H9 (cell line): ENCODE measurements at regions not wholly inside any gene's neighbourhood (a gene's known extent, or its start where the extent isn't known, plus 50 kb on each side); places are given as distances from the start of the nearest gene placed in this dataset.

ENCODE experiments used
- DNase-seq: peaks from one replicate; pipeline ENCODE4 v3.0.0-alpha.2; 2017
- H2AFZ ChIP-seq: one replicate; pipeline ENCODE4 v1.6.1; 2013; ENCODE audit warnings: mild to moderate bottlenecking, low read length, control low read depth, moderate library complexity
- H2AK5ac ChIP-seq: 2 replicates; pipeline ENCODE4 v1.6.1; 2013; ENCODE audit warnings: low read length, control low read depth, mixed read lengths; ENCODE audit not compliant: insufficient read length
- H2BK120ac ChIP-seq: one replicate; pipeline ENCODE4 v1.6.1; 2013; ENCODE audit warnings: low read depth, mild to moderate bottlenecking, low read length, control low read depth, inconsistent platforms; ENCODE audit not compliant: poor library complexity, severe bottlenecking
- H2BK12ac ChIP-seq: 2 replicates; pipeline ENCODE4 v1.6.1; 2013; ENCODE audit warnings: low read length, control low read depth, mixed read lengths, low read depth; ENCODE audit not compliant: insufficient read length
- H2BK15ac ChIP-seq: 2 replicates; pipeline ENCODE4 v1.6.1; 2013; ENCODE audit warnings: low read depth, low read length, control low read depth
- H2BK20ac ChIP-seq: one replicate; pipeline ENCODE4 v1.6.1; 2013; ENCODE audit warnings: low read depth, mild to moderate bottlenecking, low read length, control low read depth, inconsistent platforms; ENCODE audit not compliant: poor library complexity, severe bottlenecking
- H2BK5ac ChIP-seq: 2 replicates; pipeline ENCODE4 v1.6.1; 2013; ENCODE audit warnings: low read length, control low read depth, mixed read lengths; ENCODE audit not compliant: insufficient read length
- H3K14ac ChIP-seq: 2 replicates; pipeline ENCODE4 v1.6.1; 2013; ENCODE audit warnings: low read length, control low read depth; ENCODE audit not compliant: insufficient read depth
- H3K18ac ChIP-seq: 2 replicates; pipeline ENCODE4 v1.6.1; 2013; ENCODE audit warnings: low read depth, mild to moderate bottlenecking, mixed read lengths, low read length, control low read depth; ENCODE audit not compliant: insufficient read length
- H3K23ac ChIP-seq: 2 replicates; pipeline ENCODE4 v1.6.1; 2013; ENCODE audit warnings: low read length, control low read depth, mixed read lengths, low read depth; ENCODE audit not compliant: insufficient read length
- H3K23me2 ChIP-seq: 2 replicates; pipeline ENCODE4 v1.6.1; 2013; ENCODE audit warnings: low read depth, mild to moderate bottlenecking, mixed read lengths, low read length, control low read depth; ENCODE audit not compliant: insufficient read length, poor library complexity, severe bottlenecking
- H3K27ac ChIP-seq: 2 replicates; pipeline ENCODE4 v1.5.1; 2013; ENCODE audit warnings: low read length, control low read depth, mixed read lengths, low read depth; ENCODE audit not compliant: insufficient read length
- H3K27me3 ChIP-seq: 2 replicates; pipeline ENCODE4 v1.6.1; 2013; ENCODE audit warnings: low read length, control low read depth, inconsistent platforms; ENCODE audit not compliant: insufficient read depth
- H3K4ac ChIP-seq: 2 replicates; pipeline ENCODE4 v1.6.1; 2013; ENCODE audit warnings: low read depth, mild to moderate bottlenecking, control low read depth, inconsistent platforms, low read length, moderate library complexity
- H3K4me1 ChIP-seq: 2 replicates; pipeline ENCODE4 v1.6.1; 2013; ENCODE audit warnings: low read length, control low read depth, inconsistent platforms; ENCODE audit not compliant: insufficient read depth
- H3K4me2 ChIP-seq: 2 replicates; pipeline ENCODE4 v1.6.1; 2013; ENCODE audit warnings: low read length, control low read depth, mixed read lengths; ENCODE audit not compliant: insufficient read length, insufficient read depth
- H3K56ac ChIP-seq: 2 replicates; pipeline ENCODE4 v1.6.1; 2013; ENCODE audit warnings: low read depth, mild to moderate bottlenecking, mixed read lengths, low read length, control low read depth; ENCODE audit not compliant: insufficient read length
- H3K79me1 ChIP-seq: 2 replicates; pipeline ENCODE4 v1.6.1; 2013; ENCODE audit warnings: low read depth, mild to moderate bottlenecking, moderate library complexity, low read length, control low read depth, inconsistent platforms; ENCODE audit not compliant: insufficient read depth, poor library complexity, severe bottlenecking
- H3K79me2 ChIP-seq: 2 replicates; pipeline ENCODE4 v1.6.1; 2013; ENCODE audit warnings: low read length, control low read depth, inconsistent platforms; ENCODE audit not compliant: insufficient read depth
- H3K9ac ChIP-seq: 2 replicates; pipeline ENCODE4 v1.6.1; 2013; ENCODE audit warnings: low read length, control low read depth, mixed read lengths; ENCODE audit not compliant: insufficient read length; ENCODE audit errors: extremely low read depth
- H3K9me3 ChIP-seq: one replicate; pipeline ENCODE4 v1.6.1; 2013; ENCODE audit warnings: low read depth, low read length, inconsistent platforms; ENCODE audit not compliant: control insufficient read depth
- H3T11ph ChIP-seq: one replicate; pipeline ENCODE4 v1.6.1; 2013; ENCODE audit warnings: mild to moderate bottlenecking, low read length, control low read depth, inconsistent platforms
- H4K20me1 ChIP-seq: one replicate; pipeline ENCODE4 v1.6.1; 2013; ENCODE audit not compliant: control insufficient read depth, insufficient read length, insufficient read depth
- H4K5ac ChIP-seq: 2 replicates; pipeline ENCODE4 v1.6.1; 2013; ENCODE audit warnings: low read depth, mild to moderate bottlenecking, mixed read lengths, low read length, control low read depth; ENCODE audit not compliant: insufficient read length
- H4K8ac ChIP-seq: replicated peaks from 2 replicates; pipeline ENCODE4 v1.6.1; 2013; ENCODE audit warnings: low read length, control low read depth, mixed read lengths, low read depth; ENCODE audit not compliant: insufficient read length
- H4K91ac ChIP-seq: 2 replicates; pipeline ENCODE4 v1.6.1; 2013; ENCODE audit warnings: low read depth, mild to moderate bottlenecking, moderate library complexity, mixed read lengths, low read length, control low read depth; ENCODE audit not compliant: insufficient read length
- H3K27ac Mint-ChIP-seq, 3 experiments: 2 replicates in 2 of 3; 3 replicates in 1 of 3; pipeline ENCODE4 v1.8.0; 2020 to 2021; ENCODE audit warnings: mixed read lengths in 3 of 3, mild to moderate bottlenecking in 1 of 3, moderate library complexity in 1 of 3
- H3K27me3 Mint-ChIP-seq: 2 replicates; pipeline ENCODE4 v1.8.0; 2021; ENCODE audit warnings: low read depth, mild to moderate bottlenecking, moderate library complexity, mixed read lengths
- H3K36me3 Mint-ChIP-seq, 3 experiments: 2 replicates in 2 of 3; 3 replicates in 1 of 3; pipeline ENCODE4 v1.8.0; 2020 to 2021; ENCODE audit warnings: low read depth in 3 of 3, mixed read lengths in 3 of 3; ENCODE audit not compliant: insufficient read depth in 1 of 3
- H3K4me1 Mint-ChIP-seq, 2 experiments: 2 replicates each; pipeline ENCODE4 v1.8.0; 2020; ENCODE audit warnings: mixed read lengths in 2 of 2
- H3K4me3 Mint-ChIP-seq, 2 experiments: 2 replicates in 1 of 2; 3 replicates in 1 of 2; pipeline ENCODE4 v1.8.0; 2020 to 2021; ENCODE audit warnings: mild to moderate bottlenecking in 2 of 2, mixed read lengths in 2 of 2, moderate library complexity in 1 of 2
- H3K9me3 Mint-ChIP-seq, 2 experiments: 2 replicates in 1 of 2; 3 replicates in 1 of 2; pipeline ENCODE4 v1.8.0; 2020; ENCODE audit warnings: mild to moderate bottlenecking in 2 of 2, mixed read lengths in 2 of 2, moderate library complexity in 1 of 2
- WGBS: extraction: QIAGEN DNeasy Blood & Tissue Kit; methylation state at CpG from one replicate; pipeline ENCODE4 v1.1.7; 2013; ENCODE audit warnings: missing lambda C conversion rate, low lambda C conversion rate, mixed read lengths; ENCODE audit not compliant: insufficient read length; ENCODE audit errors: extremely low coverage; 5-methylcytosine and 5-hydroxymethylcytosine counted together
- TF ChIP-seq, protein P1 (sequence below): fragments of 200-600 bp; sonication (generic); conservative IDR thresholded peaks from 3 replicates; pipeline ENCODE4 v1.8.0; 2021; ENCODE audit warnings: antibody characterized with exemption, mild to moderate bottlenecking

DNA sequence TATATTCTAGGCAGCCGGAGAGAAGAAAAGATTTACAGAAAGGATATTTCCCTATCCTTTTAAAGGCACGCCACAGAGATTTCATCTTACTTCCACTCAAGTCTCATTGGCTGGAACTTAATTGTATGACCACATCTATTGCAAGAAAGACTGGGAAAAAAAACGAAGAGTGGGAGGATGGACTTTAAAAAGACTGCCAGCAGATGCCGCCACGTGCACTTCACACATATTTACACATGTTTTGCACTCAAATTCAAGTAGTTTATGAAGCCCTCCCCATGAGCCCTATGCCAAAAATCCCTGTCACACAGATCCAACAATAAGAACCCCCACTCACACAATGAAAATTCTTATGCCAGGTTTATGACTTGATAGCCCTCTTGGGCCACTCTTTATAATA lies 138.5 kb upstream of the TYRP1 start:
- no CpG with 5 or more reads among the region's 5 CpGs for WGBS
- no peaks in the 10 kb centered on the region for H3K79me2 ChIP-seq
- Mint-ChIP-seq H3K4me3 (no peak overlapping the region), H3K4me1 (no peaks in the 10 kb centered on the region), H3K36me3 (no peaks in the 10 kb centered on the region; a peak in 1 of 7 replicates), H3K27ac (no peak overlapping the region), H3K9me3 (no peaks in the 10 kb centered on the region; a peak in 1 of 5 replicates), H3K27me3 (no peaks in the 10 kb centered on the region)
- H4K91ac ChIP-seq, result no peak overlapping the region
- H3K9me3 ChIP-seq, result no peaks in the 10 kb centered on the region
- no peak overlapping the region for H2BK12ac ChIP-seq
- no peaks in the 10 kb centered on the region for H3K23me2 ChIP-seq
- DNase-seq, result peak; percentile 37
- H2BK15ac ChIP-seq, result no peak overlapping the region
- H4K8ac ChIP-seq, result no peak overlapping the region
- no peak overlapping the region for H4K5ac ChIP-seq
- H3K14ac ChIP-seq, result no peak overlapping the region
- no peaks in the 10 kb centered on the region; the same call in 1 of the 2 replicates for H3K4me1 ChIP-seq
- no peak overlapping the region for H3K56ac ChIP-seq
- H2BK5ac ChIP-seq, result no peak overlapping the region
- H3K4ac ChIP-seq, result no peak overlapping the region
- H3K9ac ChIP-seq, result no peak overlapping the region
- no peak overlapping the region for H2AK5ac ChIP-seq
- no peak overlapping the region for H2BK120ac ChIP-seq
- no peak overlapping the region for H3K18ac ChIP-seq
- H3K79me1 ChIP-seq, result no peaks in the 10 kb centered on the region
- TF ChIP-seq, protein P1, sequence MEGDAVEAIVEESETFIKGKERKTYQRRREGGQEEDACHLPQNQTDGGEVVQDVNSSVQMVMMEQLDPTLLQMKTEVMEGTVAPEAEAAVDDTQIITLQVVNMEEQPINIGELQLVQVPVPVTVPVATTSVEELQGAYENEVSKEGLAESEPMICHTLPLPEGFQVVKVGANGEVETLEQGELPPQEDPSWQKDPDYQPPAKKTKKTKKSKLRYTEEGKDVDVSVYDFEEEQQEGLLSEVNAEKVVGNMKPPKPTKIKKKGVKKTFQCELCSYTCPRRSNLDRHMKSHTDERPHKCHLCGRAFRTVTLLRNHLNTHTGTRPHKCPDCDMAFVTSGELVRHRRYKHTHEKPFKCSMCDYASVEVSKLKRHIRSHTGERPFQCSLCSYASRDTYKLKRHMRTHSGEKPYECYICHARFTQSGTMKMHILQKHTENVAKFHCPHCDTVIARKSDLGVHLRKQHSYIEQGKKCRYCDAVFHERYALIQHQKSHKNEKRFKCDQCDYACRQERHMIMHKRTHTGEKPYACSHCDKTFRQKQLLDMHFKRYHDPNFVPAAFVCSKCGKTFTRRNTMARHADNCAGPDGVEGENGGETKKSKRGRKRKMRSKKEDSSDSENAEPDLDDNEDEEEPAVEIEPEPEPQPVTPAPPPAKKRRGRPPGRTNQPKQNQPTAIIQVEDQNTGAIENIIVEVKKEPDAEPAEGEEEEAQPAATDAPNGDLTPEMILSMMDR, result peak; percentile 60
- H3K27ac ChIP-seq, result no peak overlapping the region
- H2AFZ ChIP-seq, result no peak overlapping the region
- H3K27me3 ChIP-seq, result no peaks in the 10 kb centered on the region
- no peaks in the 10 kb centered on the region for H4K20me1 ChIP-seq
- no peak overlapping the region for H3K4me2 ChIP-seq
- H2BK20ac ChIP-seq, result no peak overlapping the region
- H3K23ac ChIP-seq, result no peak overlapping the region
- no peak overlapping the region for H3T11ph ChIP-seq
